Midbrain (tissue), 1 donor: ENCODE measurements at regions not wholly inside any gene's neighbourhood (a gene's known extent, or its start where the extent isn't known, plus 50 kb on each side); places are given as distances from the start of the nearest gene placed in this dataset.
"Not testable (repeated sequence)": the region's sequence is repeated elsewhere in the genome, so short reads cannot be mapped to it uniquely, and the experiment has no call there.

Experiments used
- DNase-seq: peaks from one replicate; lab custom pipeline; 2025; lab: John Stamatoyannopoulos, UW

GRCh38 chr20:6715401-6715941 is 52.0 kb upstream of the BMP2 start:
- no peak for DNase-seq

GRCh38 chr20:6714279-6714711 is 53.2 kb upstream of the BMP2 start:
- DNase-seq, result no peak

- no peak for DNase-seq
These were observed 55.4 kb upstream of the BMP2 start for GRCh38 chr20:6711951-6712649.

- DNase-seq, result no peak
These were observed 57.4 kb upstream of the BMP2 start for GRCh38 chr20:6709910-6710595.

- DNase-seq, result no peak
These were observed 59.5 kb upstream of the BMP2 start for GRCh38 chr20:6708010-6708409.

GRCh38 chr20:6707321-6707831 is 60.1 kb upstream of the BMP2 start:
- DNase-seq, result no peak

- no peak for DNase-seq
These were observed 61.4 kb upstream of the BMP2 start for GRCh38 chr20:6705926-6706548.

GRCh38 chr20:6705106-6705766 is 62.2 kb upstream of the BMP2 start:
- no peak for DNase-seq

- no peak for DNase-seq
These were observed 63.2 kb upstream of the BMP2 start for GRCh38 chr20:6704132-6704861.

- DNase-seq, result no peak
These were observed 63.8 kb upstream of the BMP2 start for GRCh38 chr20:6703656-6704055.

- no peak for DNase-seq
These were observed 64.4 kb upstream of the BMP2 start for GRCh38 chr20:6703047-6703446.

GRCh38 chr20:6702144-6702543 is 65.3 kb upstream of the BMP2 start:
- no peak for DNase-seq

GRCh38 chr20:6700563-6701329 is 66.7 kb upstream of the BMP2 start:
- DNase-seq, result no peak

GRCh38 chr20:6699921-6700562 is 67.4 kb upstream of the BMP2 start:
- no peak for DNase-seq

- no peak for DNase-seq
These were observed 68.8 kb upstream of the BMP2 start for GRCh38 chr20:6698723-6699122.

GRCh38 chr20:6698056-6698455 is 69.4 kb upstream of the BMP2 start:
- DNase-seq, result no peak

GRCh38 chr20:6697228-6697972 is 70.1 kb upstream of the BMP2 start:
- DNase-seq, result no peak

GRCh38 chr20:6696001-6696400 is 71.5 kb upstream of the BMP2 start:
- DNase-seq, result no peak

GRCh38 chr20:6693808-6694198 is 73.7 kb upstream of the BMP2 start:
- not testable (repeated sequence) for DNase-seq
